ENCODE measurements at regions not wholly inside any gene's neighbourhood (a gene's known extent, or its start where the extent isn't known, plus 50 kb on each side); places are given as distances from the start of the nearest gene placed in this dataset.
A peak's percentile ranks its signal among the peaks of the same experiment; 100 is the strongest.

- H3K4me3 ChIP-seq (ENCODE audit: low read depth, low read length): no peak overlapping the region
- peak; percentile 44 for DNase-seq (ENCODE audit: low read depth)
- TF ChIP-seq CTCF (conservative IDR thresholded peaks at IDR 0.05; ENCODE audit: low read depth, low read length): no peak
Observed at GRCh38 chr14:71414631-71415403, 507.6 kb downstream of the PCNX1 start.

GRCh38 chr14:71415404-71415690 is 508.1 kb downstream of the PCNX1 start:
- no peak overlapping the region for H3K4me3 ChIP-seq (ENCODE audit: low read depth, low read length)
- peak; percentile 91 for DNase-seq (ENCODE audit: low read depth)
- no peak for TF ChIP-seq CTCF (conservative IDR thresholded peaks at IDR 0.05; ENCODE audit: low read depth, low read length)

- DNase-seq (ENCODE audit: low read depth): peak; percentile 65
- TF ChIP-seq CTCF (conservative IDR thresholded peaks at IDR 0.05; ENCODE audit: low read depth, low read length): no peak
Observed at GRCh38 chr14:71416392-71416791, 509.1 kb downstream of the PCNX1 start.

DNA sequence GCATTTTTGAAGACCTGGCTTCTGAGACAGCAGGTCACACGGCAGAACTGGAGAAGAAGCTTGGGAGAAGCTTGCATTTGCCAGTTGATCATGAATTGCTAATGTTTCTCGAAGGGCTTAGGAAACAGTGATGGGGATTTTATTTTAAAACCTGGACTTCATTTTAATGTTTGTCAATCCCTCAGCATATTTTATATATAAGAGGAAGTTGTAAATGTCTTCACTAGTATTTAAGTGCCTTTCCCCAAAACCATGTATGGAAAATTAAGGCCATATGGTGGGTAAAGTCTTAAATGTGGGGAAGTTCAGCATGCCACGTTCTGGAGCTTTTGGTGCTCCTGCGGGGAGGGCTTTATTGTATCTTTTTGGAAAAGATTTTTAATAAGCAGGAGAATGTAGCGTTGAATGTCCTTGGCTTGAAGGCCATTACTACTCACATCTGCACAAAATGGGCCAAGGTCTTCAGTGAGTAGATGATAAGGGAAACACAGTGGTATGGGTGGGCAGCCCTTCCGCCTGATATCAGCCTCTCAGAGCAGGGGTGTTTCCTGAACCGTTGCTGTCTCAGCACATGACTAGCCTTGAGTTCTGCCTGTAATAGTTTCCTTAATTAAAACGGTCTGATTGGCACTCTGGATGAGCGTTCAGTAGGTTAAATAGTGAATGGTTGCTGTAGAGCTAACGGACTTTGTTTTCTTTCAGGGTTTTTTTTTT is 511.4 kb downstream of the PCNX1 start:
- TF ChIP-seq CTCF (conservative IDR thresholded peaks at IDR 0.05; ENCODE audit: low read depth, low read length): no peak
- no peak for DNase-seq (ENCODE audit: low read depth)
- H3K4me3 ChIP-seq (ENCODE audit: low read depth, low read length): no peak overlapping the region

More at GRCh38 chr14:71416392-71416791, 509.1 kb downstream of the PCNX1 start:
- H3K4me3 ChIP-seq (ENCODE audit: low read depth, low read length): no peak overlapping the region

DNA sequence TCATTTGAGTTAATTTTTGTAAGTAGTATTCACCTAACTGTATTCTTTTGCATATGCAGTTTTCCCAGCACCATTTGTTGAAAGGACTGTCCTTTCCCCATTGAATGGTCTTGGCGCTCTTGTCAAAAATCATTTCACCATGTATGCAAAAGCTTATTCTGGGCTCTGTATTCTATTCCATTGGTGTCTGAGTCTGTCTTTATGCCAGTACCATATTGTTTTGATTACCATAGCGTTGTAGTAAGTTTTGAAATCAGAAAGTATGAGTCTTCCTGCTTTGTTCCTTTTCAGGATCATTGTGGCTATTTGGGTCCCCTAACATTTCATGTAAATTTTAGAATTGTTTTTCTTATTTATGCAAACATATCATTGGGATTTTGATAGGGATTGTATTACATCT is 508.7 kb upstream of the RGS6 start:
- no peak for DNase-seq (ENCODE audit: low read depth)
- H3K4me3 ChIP-seq (ENCODE audit: low read depth, low read length): no peak overlapping the region
- TF ChIP-seq CTCF (conservative IDR thresholded peaks at IDR 0.05; ENCODE audit: low read depth, low read length): no peak

- no peak for DNase-seq (ENCODE audit: low read depth)
- H3K4me3 ChIP-seq (ENCODE audit: low read depth, low read length): no peak overlapping the region
- TF ChIP-seq CTCF (conservative IDR thresholded peaks at IDR 0.05; ENCODE audit: low read depth, low read length): no peak
Observed at GRCh38 chr14:71424941-71425340, 507.3 kb upstream of the RGS6 start.

DNA sequence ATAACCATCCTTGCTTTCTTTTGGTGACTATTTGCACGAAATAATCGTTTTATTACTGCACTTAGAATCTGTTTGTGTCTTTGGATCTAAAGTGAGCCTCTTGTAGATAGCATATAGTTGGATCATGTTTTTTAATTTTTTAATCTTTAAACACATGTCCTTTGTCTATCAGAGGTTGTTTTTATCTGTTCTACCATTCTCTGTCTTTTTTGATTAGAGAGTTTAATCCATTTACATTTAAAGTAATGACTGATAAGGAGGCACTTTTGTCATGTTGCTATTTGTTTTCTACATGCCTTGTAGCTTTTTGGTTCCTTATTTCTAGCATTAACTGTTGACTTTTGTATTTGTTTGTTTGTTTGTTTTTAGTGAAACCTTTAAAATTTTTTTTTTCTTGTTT is 506.2 kb upstream of the RGS6 start:
- no peak for TF ChIP-seq CTCF (conservative IDR thresholded peaks at IDR 0.05; ENCODE audit: low read depth, low read length)
- DNase-seq (ENCODE audit: low read depth): no peak
- H3K4me3 ChIP-seq (ENCODE audit: low read depth, low read length): no peak overlapping the region

All from choroid plexus epithelial cell (primary cell).